Left cardiac atrium (tissue), 4 donors: ENCODE measurements at regions not wholly inside any gene's neighbourhood (a gene's known extent, or its start where the extent isn't known, plus 50 kb on each side); places are given as distances from the start of the nearest gene placed in this dataset.

Experiments
- ATAC-seq, 2 donors: fragments of 200-7000 bp; cut with Tn5 transposase; one replicate each; pipeline ENCODE4 v1.9.1; 2020; ENCODE audit warnings: mild to moderate bottlenecking in 2 of 2, moderate library complexity in 2 of 2
- DNase-seq: peaks from one replicate; pipeline ENCODE4 v3.0.0-alpha.2; 2020
- intact Hi-C, 2 donors: fragments of 100-400 bp; cut with DNase I; formaldehyde crosslinking; loops; one replicate each; pipeline versions ENCODE4 v1.14.1 to v1.15.1; 2022 to 2023
- donor health status: DM: no; HTN: yes; CAD: no.
- donor health status: DM: no; HTN: yes; CAD: no; lungs with severe emphysema.
- donor health status: DM: yes; HTN: yes; CAD: no.
- donor health status: Dilated cardiomyopathy.

DNA sequence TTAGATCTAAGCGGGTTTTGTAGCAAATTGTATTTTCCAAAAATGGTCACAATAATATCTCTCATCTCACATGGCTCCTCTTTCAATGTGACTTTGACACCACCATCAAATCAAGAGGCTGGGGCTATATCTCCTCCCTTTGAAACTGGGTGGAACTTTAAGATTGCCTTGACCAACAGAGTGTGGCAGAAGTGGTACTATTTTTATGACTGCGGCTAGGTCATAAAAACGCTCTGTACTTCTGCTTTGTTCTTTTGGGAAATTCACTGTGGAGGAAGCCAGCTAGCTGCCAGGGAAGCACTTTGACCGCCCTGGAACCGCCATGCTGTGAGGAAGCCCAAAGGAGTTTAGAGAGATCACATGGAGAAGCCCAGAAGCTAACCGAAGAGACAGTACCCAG, 50.7 kb upstream of the ACOT11 start:
- DNase-seq, result no peak
- intact Hi-C loops, result loop anchor here (5.0 to 10.0 kb wide), 2 partner anchors 303 to 430 kb away; no protein-coding TSS in a partner anchor
- no peak for ATAC-seq

GRCh38 chr1:54495954-54496353, 52.1 kb upstream of the ACOT11 start:
- ATAC-seq (no peak), DNase-seq (no peak)
- intact Hi-C loops, result loop anchor here (5.0 to 10.0 kb wide), 2 partner anchors 301 to 429 kb away; no protein-coding TSS in a partner anchor

- no peak for ATAC-seq
- intact Hi-C loops, result loop anchor here (5.0 to 10.0 kb wide), 2 partner anchors 299 to 371 kb away; no protein-coding TSS in a partner anchor
- no peak for DNase-seq
Measured at GRCh38 chr1:54493608-54494007, 54.4 kb upstream of the ACOT11 start.

- intact Hi-C loops, result loop anchor here (5.0 to 10.0 kb wide), 2 partner anchors 296 to 368 kb away; no protein-coding TSS in a partner anchor
- ATAC-seq, result no peak
- DNase-seq, result no peak
Measured at GRCh38 chr1:54490361-54491248, 57.4 kb upstream of the ACOT11 start.

DNA sequence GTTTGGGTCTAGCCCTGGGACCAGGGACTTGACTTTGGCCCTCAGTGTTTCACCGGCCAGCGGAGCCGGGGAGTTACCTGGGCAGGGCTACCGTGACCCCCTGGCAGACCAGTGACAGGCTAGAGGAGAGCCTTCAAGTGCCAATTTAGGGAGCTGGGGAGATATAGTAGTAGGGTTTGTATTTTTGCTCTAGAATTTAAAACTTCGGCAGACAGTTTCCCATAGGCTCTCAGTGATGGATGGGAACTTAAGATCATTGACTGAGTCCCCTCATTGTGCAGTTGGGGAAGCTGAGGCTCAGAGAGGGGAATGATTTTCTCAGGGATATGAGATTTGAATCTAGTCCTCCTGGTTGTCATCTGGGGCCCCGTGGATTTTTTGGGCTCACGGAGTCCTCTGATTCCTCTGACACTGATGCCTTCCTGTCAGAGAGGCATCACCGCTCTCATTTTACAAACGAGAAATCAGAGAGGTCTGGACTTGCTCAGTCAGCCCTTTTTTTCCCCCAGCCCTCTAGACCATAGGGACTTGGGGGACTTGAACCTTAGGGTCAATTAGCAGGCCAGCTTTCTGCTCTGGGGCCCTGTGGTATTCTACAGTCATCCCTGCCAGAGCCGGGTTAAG, 58.3 kb upstream of the ACOT11 start:
- intact Hi-C loops, result loop anchor here (1.0 to 10.0 kb wide), 6 partner anchors 177 to 412 kb away; no protein-coding TSS in a partner anchor
- ATAC-seq, result no peak
- DNase-seq, result no peak

DNA sequence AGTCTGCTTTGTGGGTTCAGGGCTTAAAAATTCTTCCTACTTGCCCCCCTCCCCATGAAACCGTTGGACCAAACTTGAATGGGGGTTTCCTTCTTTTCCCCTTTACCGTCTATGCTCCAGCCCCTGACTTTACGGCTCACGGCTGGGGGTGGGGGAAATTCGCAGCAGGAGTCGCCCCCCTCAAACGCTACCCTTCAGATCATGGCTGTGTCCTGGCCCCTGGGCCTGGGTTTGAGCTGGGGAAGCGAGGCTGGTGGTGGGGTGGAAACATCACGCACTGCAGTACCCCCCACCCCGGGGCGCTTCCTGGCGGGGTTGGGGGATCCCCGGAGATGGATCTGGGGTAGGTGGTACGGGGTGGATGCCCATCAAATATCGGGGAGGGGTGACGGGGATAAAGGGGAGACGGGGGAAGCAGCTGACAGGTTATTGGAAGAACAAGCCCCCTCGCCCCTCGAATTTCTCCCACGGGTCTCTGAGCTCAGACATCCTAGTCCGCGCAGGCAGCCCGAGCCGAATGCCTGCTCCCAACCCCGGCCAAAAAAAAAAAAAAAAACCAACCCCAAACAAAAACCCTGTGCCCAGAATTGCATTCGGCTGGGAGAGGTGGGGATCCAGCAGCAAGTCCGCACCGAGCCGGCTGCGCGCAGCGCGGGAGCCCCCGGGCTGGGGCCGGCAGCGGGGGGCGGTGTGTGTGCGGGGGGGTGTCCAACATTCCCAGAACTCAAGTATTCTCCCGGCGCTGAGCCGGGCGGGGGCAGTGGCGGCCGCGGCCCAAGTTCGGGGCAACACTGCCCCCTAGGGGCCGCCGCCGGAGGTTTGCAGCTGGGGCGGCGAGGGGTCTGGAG, 59.0 kb upstream of the ACOT11 start:
- DNase-seq (peak; percentile 83), ATAC-seq (peak; percentile 70 to 82)
- intact Hi-C loops, result loop anchor here (1.0 to 10.0 kb wide), 6 partner anchors 81 to 412 kb away; no protein-coding TSS in a partner anchor

GRCh38 chr1:54488065-54488750, 59.8 kb upstream of the ACOT11 start:
- ATAC-seq (peak; percentile 89 to 91), DNase-seq (peak; percentile 92)
- intact Hi-C loops, result loop anchor here (1.0 to 10.0 kb wide), 5 partner anchors 80 to 411 kb away; no protein-coding TSS in a partner anchor

GRCh38 chr1:54487571-54488050, 60.4 kb upstream of the ACOT11 start:
- intact Hi-C loops, result loop anchor here (1.0 to 10.0 kb wide), 5 partner anchors 79 to 410 kb away; no protein-coding TSS in a partner anchor
- DNase-seq (peak; percentile 41), ATAC-seq (peak in 1 of 2 donors; percentile 19)

DNA sequence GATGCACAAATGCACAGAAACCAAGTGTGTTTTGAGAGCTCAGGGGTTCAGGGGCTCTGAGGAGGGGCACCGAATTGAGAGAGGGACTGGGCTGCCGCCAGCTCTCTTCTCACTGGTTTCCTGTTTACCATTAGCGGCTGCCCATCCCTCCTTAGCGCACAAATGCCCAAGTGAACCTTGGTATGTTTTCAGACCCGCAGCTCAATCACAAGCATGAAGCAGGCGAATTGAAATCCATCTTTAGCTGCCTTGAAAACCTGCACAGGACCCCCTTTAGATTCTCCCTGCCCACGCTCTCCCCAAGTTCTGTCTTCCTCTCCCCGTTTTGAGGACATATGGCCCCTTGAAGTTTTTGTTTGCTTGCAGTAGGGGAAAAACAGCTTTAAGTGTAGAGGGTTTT, 61.1 kb upstream of the ACOT11 start:
- intact Hi-C loops, result loop anchor here (5.0 to 10.0 kb wide), 3 partner anchors 175 to 410 kb away; no protein-coding TSS in a partner anchor
- no peak for DNase-seq
- no peak for ATAC-seq

DNA sequence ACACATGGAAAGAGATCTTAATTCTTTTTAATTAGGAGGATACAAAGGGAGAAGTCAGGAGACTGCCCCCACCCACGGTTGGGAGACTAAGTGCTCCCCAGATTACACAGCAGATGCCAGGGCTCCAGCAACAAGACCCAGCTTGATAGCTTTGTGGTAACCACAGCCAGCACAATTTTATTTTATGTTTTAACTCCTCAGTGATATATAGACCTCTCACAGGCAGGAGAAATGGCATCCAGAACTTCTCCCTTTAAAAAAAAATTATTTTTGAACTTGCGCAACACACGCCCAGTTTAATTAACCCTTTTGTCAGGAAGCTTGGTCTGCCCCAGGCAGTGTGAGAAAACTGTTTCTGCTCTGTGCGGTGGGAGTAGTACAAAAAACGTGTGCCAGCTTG, 62.6 kb upstream of the ACOT11 start:
- intact Hi-C loops, result loop anchor here (5.0 to 10.0 kb wide), 3 partner anchors 173 to 408 kb away; no protein-coding TSS in a partner anchor
- DNase-seq (no peak), ATAC-seq (no peak)

- intact Hi-C loops, result loop anchor here in 1 of 2 donors (10.0 kb wide), 1 partner anchor 219 kb away; no protein-coding TSS in a partner anchor
- no peak for ATAC-seq
Measured at GRCh38 chr1:54483875-54484437, 64.1 kb upstream of the ACOT11 start.

GRCh38 chr1:54481201-54481884, 66.7 kb upstream of the ACOT11 start:
- intact Hi-C loops, result loop anchor here in 1 of 2 donors (10.0 kb wide), 1 partner anchor 217 kb away; no protein-coding TSS in a partner anchor
- DNase-seq, result no peak
- ATAC-seq, result no peak

More at GRCh38 chr1:54483875-54484437, 64.1 kb upstream of the ACOT11 start:
- no peak for DNase-seq

GRCh38 chr1:54480525-54480848, 67.5 kb upstream of the ACOT11 start:
- ATAC-seq (no peak), DNase-seq (no peak)
- intact Hi-C loops, result loop anchor here in 1 of 2 donors (10.0 kb wide), 1 partner anchor 216 kb away; no protein-coding TSS in a partner anchor

GRCh38 chr1:54479841-54480524, 68.0 kb upstream of the ACOT11 start:
- DNase-seq, result no peak
- no peak for ATAC-seq
- intact Hi-C loops, result loop anchor here in 1 of 2 donors (10.0 kb wide), 1 partner anchor 215 kb away; no protein-coding TSS in a partner anchor

DNA sequence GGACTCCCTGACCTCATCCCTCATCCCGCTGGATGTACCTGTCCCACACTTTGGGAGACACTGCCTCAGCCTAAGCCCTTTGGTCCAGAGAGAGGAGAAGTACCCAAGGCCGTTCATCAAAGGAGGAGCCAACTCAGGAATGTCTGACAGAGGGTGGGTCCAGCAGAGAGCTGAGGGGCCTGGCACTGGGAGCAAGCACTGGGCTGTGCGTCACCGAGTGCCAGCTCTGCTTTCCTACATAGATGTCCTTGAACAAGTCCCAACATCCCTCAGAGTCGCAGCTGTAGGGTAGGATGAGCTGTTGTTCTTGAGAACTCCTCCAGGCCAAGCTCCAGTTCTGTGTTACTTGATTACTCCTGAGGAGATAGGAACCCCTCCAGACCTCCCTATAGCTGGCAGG, 68.8 kb upstream of the ACOT11 start:
- DNase-seq (no peak), ATAC-seq (no peak)
- intact Hi-C loops, result no loop called here

- ATAC-seq (no peak), DNase-seq (no peak)
- intact Hi-C loops, result no loop called here
Measured at GRCh38 chr1:54477153-54477561, 70.9 kb upstream of the ACOT11 start.
